ENCODE measurements at regions not wholly inside any gene's neighbourhood (a gene's known extent, or its start where the extent isn't known, plus 50 kb on each side); places are given as distances from the start of the nearest gene placed in this dataset.

DNA sequence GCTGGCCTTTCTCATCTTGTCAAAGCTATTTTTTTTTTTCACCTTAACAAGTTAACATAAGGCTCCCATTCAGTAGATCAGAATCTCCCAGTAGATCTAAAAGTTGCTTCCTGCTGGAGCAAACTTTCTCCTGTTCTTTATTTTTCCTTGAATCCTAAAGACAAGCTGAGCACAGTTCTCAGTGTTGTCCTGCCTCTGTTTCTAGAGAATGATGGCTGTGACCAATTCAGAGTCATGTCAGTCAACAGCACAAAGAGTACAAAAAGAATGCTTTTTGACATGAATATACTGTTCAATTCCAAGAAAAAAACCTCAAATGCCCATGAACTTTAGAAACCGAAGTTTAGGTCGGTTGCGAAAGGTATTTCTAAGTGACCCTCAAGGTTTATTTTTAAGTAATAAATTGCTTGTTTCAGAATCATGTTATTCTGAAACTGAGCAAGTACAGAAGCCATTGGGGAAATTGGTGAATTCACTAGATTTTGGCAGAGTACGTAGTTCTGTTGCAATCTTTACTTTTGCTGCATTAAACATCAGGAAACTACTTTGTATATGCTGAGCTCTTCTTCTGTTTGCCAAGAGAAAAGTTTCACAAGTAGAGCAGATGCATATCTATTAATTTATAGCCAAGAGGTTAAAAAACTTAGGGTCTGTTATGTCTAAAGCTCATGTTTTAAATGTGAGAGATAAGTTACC, 161.7 kb upstream of the RPS23 start:
- TF ChIP-seq, protein P1, sequence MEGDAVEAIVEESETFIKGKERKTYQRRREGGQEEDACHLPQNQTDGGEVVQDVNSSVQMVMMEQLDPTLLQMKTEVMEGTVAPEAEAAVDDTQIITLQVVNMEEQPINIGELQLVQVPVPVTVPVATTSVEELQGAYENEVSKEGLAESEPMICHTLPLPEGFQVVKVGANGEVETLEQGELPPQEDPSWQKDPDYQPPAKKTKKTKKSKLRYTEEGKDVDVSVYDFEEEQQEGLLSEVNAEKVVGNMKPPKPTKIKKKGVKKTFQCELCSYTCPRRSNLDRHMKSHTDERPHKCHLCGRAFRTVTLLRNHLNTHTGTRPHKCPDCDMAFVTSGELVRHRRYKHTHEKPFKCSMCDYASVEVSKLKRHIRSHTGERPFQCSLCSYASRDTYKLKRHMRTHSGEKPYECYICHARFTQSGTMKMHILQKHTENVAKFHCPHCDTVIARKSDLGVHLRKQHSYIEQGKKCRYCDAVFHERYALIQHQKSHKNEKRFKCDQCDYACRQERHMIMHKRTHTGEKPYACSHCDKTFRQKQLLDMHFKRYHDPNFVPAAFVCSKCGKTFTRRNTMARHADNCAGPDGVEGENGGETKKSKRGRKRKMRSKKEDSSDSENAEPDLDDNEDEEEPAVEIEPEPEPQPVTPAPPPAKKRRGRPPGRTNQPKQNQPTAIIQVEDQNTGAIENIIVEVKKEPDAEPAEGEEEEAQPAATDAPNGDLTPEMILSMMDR (IDR thresholded peaks at IDR 0.05), result no peak
- no peak for TF ChIP-seq POLR2AphosphoS5 (IDR thresholded peaks at IDR 0.05; ENCODE audit: low read depth, low read length)
